ENCODE measurements at regions not wholly inside any gene's neighbourhood (a gene's known extent, or its start where the extent isn't known, plus 50 kb on each side); places are given as distances from the start of the nearest gene placed in this dataset.

GRCh38 chr18:32542221-32542798 is 71.6 kb upstream of the GAREM1 start:
- no peak for DNase-seq

DNA sequence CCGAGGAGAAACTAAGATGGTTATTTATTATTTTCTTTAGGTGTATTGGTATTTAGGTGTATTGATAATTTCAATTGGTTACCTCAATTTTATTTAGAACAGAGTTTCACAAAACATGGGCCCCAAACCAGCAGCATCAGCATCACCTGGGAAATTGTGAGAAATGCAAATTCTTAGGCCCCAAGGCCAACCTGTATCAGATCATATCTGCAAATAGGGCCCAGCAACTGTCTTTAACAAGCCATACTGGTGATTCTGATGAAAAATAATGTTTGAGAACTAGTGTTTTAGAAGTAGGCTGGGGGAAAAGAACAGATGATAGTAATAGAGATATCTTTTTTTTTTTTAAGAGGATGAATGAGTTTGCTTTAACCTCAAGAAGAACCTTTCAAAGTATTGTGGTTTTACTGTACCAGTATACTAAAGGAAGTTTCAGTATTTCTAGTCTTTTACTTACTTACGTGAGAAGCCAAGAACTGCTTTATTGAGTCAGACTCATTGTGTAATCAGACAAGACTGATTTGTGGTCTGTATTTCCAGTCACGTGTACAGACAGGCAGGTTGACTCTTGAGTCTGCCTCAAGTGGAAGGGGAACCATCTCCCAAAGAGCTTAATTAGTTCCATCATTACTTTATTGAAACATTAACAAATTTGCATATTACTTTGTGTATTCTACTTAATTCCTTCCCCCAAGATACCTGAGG is 60.4 kb upstream of the GAREM1 start:
- DNase-seq: peak in 1 of 2 donors; percentile 22

- DNase-seq: no peak
Measured at GRCh38 chr18:32529722-32530420, 59.2 kb upstream of the GAREM1 start.

DNA sequence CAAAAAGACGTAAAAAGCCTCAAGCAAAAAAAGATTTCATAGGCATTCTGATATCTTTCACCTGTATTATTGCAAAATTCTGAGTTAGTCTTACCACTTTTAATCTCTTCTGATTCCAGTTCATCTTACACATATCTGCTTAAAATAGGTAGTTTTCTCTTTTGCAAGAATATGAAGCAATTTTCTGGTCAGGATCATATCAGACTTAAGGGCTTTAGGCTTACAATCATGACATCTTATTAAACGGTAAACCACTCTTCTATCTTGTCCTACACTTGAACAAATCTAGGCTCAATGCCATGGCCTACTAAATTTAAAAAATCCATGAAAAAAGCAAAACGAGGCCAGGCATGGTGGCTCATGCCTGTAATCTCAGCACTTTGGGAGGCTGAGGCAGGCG is 50.1 kb upstream of the GAREM1 start:
- no peak for DNase-seq

Data from CD4-positive, alpha-beta T cell treated with Interleukin-4 for 1 hour (primary cell).